Endothelial cell of umbilical vein (primary cell): ENCODE measurements at regions not wholly inside any gene's neighbourhood (a gene's known extent, or its start where the extent isn't known, plus 50 kb on each side); places are given as distances from the start of the nearest gene placed in this dataset.

Experiments used
- BruUV-seq: library from RNA; stranded (reverse); fragments of 400-500 nt; replicated peaks from 2 replicates; lab custom pipeline; 2021; lab: Mats Ljungman, UMichigan
- CTCF ChIA-PET: fragments of 300-600, 350-600 bp; sonication (Branson Sonifier 250); formaldehyde crosslinking; loops from one replicate; lab custom pipeline; 2021; ENCODE audit warnings: antibody characterized with exemption, inconsistent platforms; lab: Charles Lee
- POLR2A ChIA-PET: fragments of 300-600, 350-600 bp; sonication (Branson Sonifier 250); formaldehyde crosslinking; loops from one replicate; lab custom pipeline; 2021; ENCODE audit warnings: antibody characterized with exemption, inconsistent platforms; lab: Charles Lee
- DNase-seq: peaks from one replicate; pipeline ENCODE4 v3.0.0-alpha.2; 2011; ENCODE audit warnings: low read depth, low spot score
- FAIRE-seq: peaks from 2 replicates; lab custom pipeline; 2011; peaks lifted over from hg19 to GRCh38; lab: Jason Lieb, UNC
- H2AFZ ChIP-seq: 2 replicates; pipeline ENCODE4 v1.6.0; 2012; ENCODE audit warnings: low read depth, low read length, control low read depth, inconsistent platforms
- H3K27ac ChIP-seq: 2 replicates; pipeline ENCODE4 v1.5.1; 2011; ENCODE audit warnings: low read depth, mild to moderate bottlenecking, control low read depth, low read length, moderate library complexity; ENCODE audit not compliant: insufficient read depth
- H3K27me3 ChIP-seq, 2 experiments: 2 replicates each; pipeline versions ENCODE4 v1.6.0 to v1.6.1; 2011; ENCODE audit warnings: low read length in 2 of 2, mixed read lengths in 1 of 2; ENCODE audit not compliant: control insufficient read depth in 2 of 2, insufficient read depth in 2 of 2
- H3K36me3 ChIP-seq, 2 experiments: 2 replicates in 1 of 2; 3 replicates in 1 of 2; pipeline ENCODE4 v1.5.1; 2011; ENCODE audit warnings: low read length in 2 of 2, mild to moderate bottlenecking in 1 of 2, moderate library complexity in 1 of 2; ENCODE audit not compliant: control insufficient read depth in 2 of 2, insufficient read depth in 2 of 2; ENCODE audit errors: extremely low read depth in 1 of 2
- H3K4me1 ChIP-seq: 3 replicates; pipeline ENCODE4 v1.5.1; 2011; ENCODE audit warnings: mild to moderate bottlenecking, low read length; ENCODE audit not compliant: control insufficient read depth, insufficient read depth; ENCODE audit errors: extremely low read depth
- H3K4me2 ChIP-seq: 2 replicates; pipeline ENCODE4 v1.6.1; 2011; ENCODE audit warnings: low read length, control low read depth, mixed read lengths; ENCODE audit not compliant: insufficient read depth
- H3K4me3 ChIP-seq, 3 experiments: fragments of 200-600 bp in 1 of 3; sonication (generic), shearing (Covaris generic) in 1 of 3; replicated peaks in 1 of 3; 2 replicates each; pipeline ENCODE4 v1.5.1; 2011 to 2016; ENCODE audit warnings: control low read depth in 3 of 3, low read length in 3 of 3, mild to moderate bottlenecking in 2 of 3, inconsistent platforms in 1 of 3, low read depth in 1 of 3, moderate library complexity in 1 of 3; ENCODE audit not compliant: insufficient read depth in 1 of 3
- H3K79me2 ChIP-seq: 2 replicates; pipeline ENCODE4 v1.6.0; 2012; ENCODE audit warnings: low read length, inconsistent platforms; ENCODE audit not compliant: control insufficient read depth, insufficient read depth
- H3K9ac ChIP-seq: replicated peaks from 2 replicates; pipeline ENCODE3; 2011; ENCODE audit warnings: low read length, control low read depth; ENCODE audit not compliant: insufficient read depth; ENCODE audit errors: extremely low read depth
- H3K9me1 ChIP-seq: replicated peaks from 3 replicates; pipeline ENCODE4 v1.6.0; 2011; ENCODE audit warnings: mild to moderate bottlenecking, low read length; ENCODE audit not compliant: control insufficient read depth, insufficient read depth; ENCODE audit errors: extremely low read depth
- H3K9me3 ChIP-seq: replicated peaks from 2 replicates; pipeline ENCODE4 v1.5.1; 2012; ENCODE audit warnings: low read length, inconsistent platforms; ENCODE audit not compliant: control insufficient read depth, insufficient read depth
- H4K20me1 ChIP-seq: replicated peaks from 2 replicates; pipeline ENCODE3; 2011; ENCODE audit warnings: mild to moderate bottlenecking, low read length; ENCODE audit not compliant: control insufficient read depth, insufficient read depth; ENCODE audit errors: extremely low read depth
- CTCF ChIP-seq, 2 donors: IDR thresholded peaks; 1 replicate in 1 of 2; 2 replicates in 1 of 2; pipeline ENCODE4 v1.5.1; 2011; ENCODE audit warnings: low read length in 2 of 2, mild to moderate bottlenecking in 2 of 2, moderate library complexity in 2 of 2, control low read depth in 1 of 2, inconsistent platforms in 1 of 2, low read depth in 1 of 2; ENCODE audit not compliant: insufficient read depth in 1 of 2; ENCODE audit errors: extremely low read depth in 1 of 2
- EZH2 ChIP-seq: IDR thresholded peaks from 2 replicates; pipeline ENCODE4 v1.6.1; 2012; ENCODE audit warnings: borderline replicate concordance, low read depth, mild to moderate bottlenecking, moderate library complexity, low read length, inconsistent platforms; ENCODE audit not compliant: severe bottlenecking
- FOS ChIP-seq: IDR thresholded peaks from 2 replicates; pipeline ENCODE4 v1.6.1; 2011; ENCODE audit warnings: mild to moderate bottlenecking, low read length, moderate library complexity, borderline replicate concordance; ENCODE audit not compliant: insufficient read depth
- JUN ChIP-seq: IDR thresholded peaks from 2 replicates; pipeline ENCODE4 v1.6.1; 2011; ENCODE audit warnings: borderline replicate concordance, low read depth; ENCODE audit not compliant: insufficient read length, insufficient read depth
- MYC ChIP-seq: IDR thresholded peaks from one replicate; pipeline ENCODE4 v1.6.1; 2011; ENCODE audit warnings: mild to moderate bottlenecking, low read depth, low read length
- POLR2A ChIP-seq: IDR thresholded peaks from 2 replicates; pipeline ENCODE4 v1.6.1; 2012; ENCODE audit warnings: low read depth, mild to moderate bottlenecking, control low read depth, low read length
- POLR2AphosphoS5 ChIP-seq: IDR thresholded peaks from 2 replicates; pipeline ENCODE4 v1.6.1; 2012; ENCODE audit warnings: low read depth, mild to moderate bottlenecking, control low read depth, low read length, moderate library complexity; ENCODE audit not compliant: insufficient read depth
- dilution Hi-C: fragments of 300-500 bp; cut with MboI; formaldehyde crosslinking; loops from one replicate; pipeline ENCODE4 v1.15.0; 2019; ENCODE audit warnings: low sequenced_read_pairs; ENCODE audit not compliant: extremely low pct_ligation_motif_present
- intact Hi-C: fragments of 100-400 bp; cut with micrococcal nuclease; formaldehyde crosslinking; loops from one replicate; pipeline ENCODE4 v1.10.0; 2022

GRCh38 chr7:84304407-84304806 is 109.8 kb upstream of the SEMA3A start:
- H3K79me2 ChIP-seq = no peaks in the 10 kb centered on the region
- dilution Hi-C loops (no loop called here), intact Hi-C loops (loop anchor here (2.0 to 5.0 kb wide), 2 partner anchors 14 to 192 kb away; no protein-coding TSS in a partner anchor)
- no peak overlapping the region for H3K27ac ChIP-seq
- no TSS peak for BruUV-seq
- TF ChIP-seq POLR2A = no peak
- TF ChIP-seq POLR2AphosphoS5 = no peak
- no peak for TF ChIP-seq CTCF (IDR thresholded peaks at IDR 0.05; ENCODE audit: extremely low read depth in 1 of 2, insufficient read depth in 1 of 2, low read depth in 1 of 2, low read length in 2 of 2)
- no peak for TF ChIP-seq MYC
- TF ChIP-seq JUN = no peak
- no peak for TF ChIP-seq EZH2
- H3K9ac ChIP-seq = no peak overlapping the region
- H2AFZ ChIP-seq = no peak overlapping the region
- no peaks in the 10 kb centered on the region for H3K9me3 ChIP-seq
- no peaks in the 10 kb centered on the region for H3K4me1 ChIP-seq
- H3K36me3 ChIP-seq = no peaks in the 10 kb centered on the region
- H3K4me2 ChIP-seq = no peak overlapping the region
- ChIA-PET CTCF (interaction anchor here (0.7 kb wide), 1 partner anchor 1519 kb away, joined by 3 read pairs; no protein-coding TSS in a partner anchor), POLR2A (no interaction called here)
- H3K4me3 ChIP-seq = no peak overlapping the region
- no peak for FAIRE-seq
- H4K20me1 ChIP-seq = no peaks in the 10 kb centered on the region
- H3K27me3 ChIP-seq = no peaks in the 10 kb centered on the region
- H3K9me1 ChIP-seq = no peaks in the 10 kb centered on the region
- DNase-seq = no peak

- ChIA-PET POLR2A (no interaction called here), CTCF (no interaction called here)
- no peak for DNase-seq
- Histone ChIP-seq H3K79me2 (no peaks in the 10 kb centered on the region), H3K27me3 (no peaks in the 10 kb centered on the region), H3K4me2 (no peak overlapping the region), H3K36me3 (no peaks in the 10 kb centered on the region), H3K9me3 (no peaks in the 10 kb centered on the region), H3K9me1 (no peaks in the 10 kb centered on the region), H4K20me1 (no peaks in the 10 kb centered on the region), H3K9ac (no peak overlapping the region), H3K4me1 (no peaks in the 10 kb centered on the region), H3K4me3 (no peak overlapping the region), H2AFZ (no peak overlapping the region), H3K27ac (no peak overlapping the region)
- BruUV-seq = no TSS peak
- dilution Hi-C loops (no loop called here), intact Hi-C loops (loop anchor here (5.0 kb wide), 1 partner anchor 191 kb away; no protein-coding TSS in a partner anchor)
- FAIRE-seq = no peak
- TF ChIP-seq FOS (no peak), CTCF (IDR thresholded peaks at IDR 0.05; ENCODE audit: extremely low read depth in 1 of 2, insufficient read depth in 1 of 2, low read depth in 1 of 2, low read length in 2 of 2) (no peak), MYC (no peak)
Measured at GRCh38 chr7:84302949-84303348, 108.4 kb upstream of the SEMA3A start.
